T-cell (primary cell): ENCODE measurements at regions not wholly inside any gene's neighbourhood (a gene's known extent, or its start where the extent isn't known, plus 50 kb on each side); places are given as distances from the start of the nearest gene placed in this dataset.

Experiments
- ATAC-seq, 4 experiments: fragments of 200-7000 bp in 3 of 4; fragments of 150-1000 bp in 1 of 4; cut with Tn5 transposase; replicated peaks in 1 of 4; 1 replicate in 3 of 4; 2 replicates in 1 of 4; pipeline ENCODE4 v1.10.0; 2021; ENCODE audit warnings: moderate library complexity in 3 of 4, mild to moderate bottlenecking in 2 of 4, moderate number of reproducible peaks in 1 of 4
- CTCF ChIA-PET, 2 donors: fragments of 300-600 bp; sonication (Branson Sonifier 250); formaldehyde crosslinking; loops; one replicate each; lab custom pipeline; 2022; ENCODE audit warnings: antibody characterized with exemption in 2 of 2; lab: Charles Lee
- POLR2A ChIA-PET, 2 donors: fragments of 300-600 bp; sonication (Branson Sonifier 250); formaldehyde crosslinking; loops; one replicate each; lab custom pipeline; 2022; ENCODE audit warnings: antibody characterized with exemption in 2 of 2; lab: Charles Lee
- DNase-seq, 35 experiments: peaks; one replicate each; pipeline versions ENCODE4 v3.0.0 to v3.0.0-alpha.2; 2013 to 2023
- H3K27ac ChIP-seq: one replicate; pipeline ENCODE4 v1.5.1; 2013; ENCODE audit warnings: low read length
- H3K27me3 ChIP-seq, 2 experiments: replicated peaks in 1 of 2; 1 replicate in 1 of 2; 2 replicates in 1 of 2; pipeline versions ENCODE4 v1.6.1 to v1.7.0; 2013; ENCODE audit warnings: low read length in 1 of 2, mixed read lengths in 1 of 2; ENCODE audit not compliant: control insufficient read depth in 2 of 2, insufficient read depth in 2 of 2; ENCODE audit errors: extremely low read depth in 1 of 2
- H3K36me3 ChIP-seq, 2 donors: 1 replicate in 1 of 2; 2 replicates in 1 of 2; pipeline versions ENCODE4 v1.6.1 to v1.7.0; 2013; ENCODE audit warnings: low read length in 1 of 2; ENCODE audit not compliant: control insufficient read depth in 2 of 2, insufficient read depth in 1 of 2; ENCODE audit errors: extremely low read depth in 1 of 2
- H3K4me1 ChIP-seq, 2 experiments: 1 replicate in 1 of 2; 2 replicates in 1 of 2; pipeline versions ENCODE4 v1.6.1 to v1.7.0; 2013; ENCODE audit warnings: low read length in 2 of 2, mixed read lengths in 1 of 2; ENCODE audit not compliant: insufficient read depth in 2 of 2, control insufficient read depth in 1 of 2; ENCODE audit errors: extremely low read depth in 1 of 2
- H3K4me3 ChIP-seq, 2 donors: 1 replicate in 1 of 2; 2 replicates in 1 of 2; pipeline versions ENCODE4 v1.5.1 to v1.7.0; 2013; ENCODE audit warnings: mild to moderate bottlenecking in 2 of 2, low read length in 1 of 2, moderate library complexity in 1 of 2; ENCODE audit not compliant: control insufficient read depth in 1 of 2; ENCODE audit errors: extremely low read depth in 1 of 2
- H3K9me3 ChIP-seq: 2 replicates; pipeline ENCODE4 v1.7.0; 2013
- H3K27ac Mint-ChIP-seq, 2 donors: one replicate each; pipeline ENCODE4 v1.8.0; 2020 to 2021; ENCODE audit warnings: mild to moderate bottlenecking in 2 of 2, mixed read lengths in 2 of 2
- H3K27me3 Mint-ChIP-seq, 2 donors: one replicate each; pipeline ENCODE4 v1.8.0; 2021 to 2022; ENCODE audit warnings: mixed read lengths in 2 of 2
- H3K36me3 Mint-ChIP-seq: one replicate; pipeline ENCODE4 v1.8.0; 2021; ENCODE audit warnings: mixed read lengths
- H3K4me1 Mint-ChIP-seq, 3 donors: one replicate each; pipeline ENCODE4 v1.8.0; 2020 to 2022; ENCODE audit warnings: mixed read lengths in 3 of 3, mild to moderate bottlenecking in 1 of 3
- H3K4me3 Mint-ChIP-seq, 3 donors: one replicate each; pipeline ENCODE4 v1.8.0; 2020 to 2022; ENCODE audit warnings: mild to moderate bottlenecking in 3 of 3, mixed read lengths in 3 of 3, moderate library complexity in 3 of 3
- H3K9me3 Mint-ChIP-seq, 3 donors: one replicate each; pipeline ENCODE4 v1.8.0; 2020 to 2022; ENCODE audit warnings: mixed read lengths in 3 of 3
- WGBS: methylation state at CpG from one replicate; pipeline ENCODE4 v1.1.5; 2013; ENCODE audit warnings: missing lambda C conversion rate; ENCODE audit not compliant: insufficient coverage; 5-methylcytosine and 5-hydroxymethylcytosine counted together

- CTCF ChIA-PET: no interaction called here
- H3K27me3 Mint-ChIP-seq: no peaks in the 10 kb centered on the region
These were observed 370.1 kb downstream of the ZFHX3 start for GRCh38 chr16:72677662-72678447.

GRCh38 chr16:72673118-72673517, 374.8 kb downstream of the ZFHX3 start:
- peaks cover 6% of the 10 kb centered on the region for H3K9me3 ChIP-seq
- peaks cover 19% of the 10 kb centered on the region for H3K36me3 Mint-ChIP-seq
- no peaks in the 10 kb centered on the region for H3K27me3 ChIP-seq
- no peaks in the 10 kb centered on the region for H3K27me3 Mint-ChIP-seq
- ChIA-PET CTCF (no interaction called here), POLR2A (no interaction called here)
- H3K9me3 Mint-ChIP-seq: peaks cover 12 to 29% (median 13%) of the 10 kb centered on the region in 3 donors
- DNase-seq (no peak), ATAC-seq (no peak)
- no peak overlapping the region for H3K27ac ChIP-seq
- no peak overlapping the region for H3K27ac Mint-ChIP-seq
- H3K4me1 ChIP-seq: no peaks in the 10 kb centered on the region
- H3K4me1 Mint-ChIP-seq: no peaks in the 10 kb centered on the region
- H3K4me3 ChIP-seq: no peak overlapping the region
- no peaks in the 10 kb centered on the region for H3K36me3 ChIP-seq
- no peak overlapping the region for H3K4me3 Mint-ChIP-seq
- WGBS: no CpG with 5 or more reads among the region's 1 CpG

More at GRCh38 chr16:72677662-72678447, 370.1 kb downstream of the ZFHX3 start:
- ATAC-seq: no peak
- H3K36me3 ChIP-seq: no peaks in the 10 kb centered on the region
- peaks cover 4 to 13% (median 4%) of the 10 kb centered on the region in 3 donors for H3K9me3 Mint-ChIP-seq
- H3K4me3 Mint-ChIP-seq: no peak overlapping the region
- H3K4me3 ChIP-seq: no peak overlapping the region
- no peaks in the 10 kb centered on the region for H3K27me3 ChIP-seq
- no peaks in the 10 kb centered on the region for H3K4me1 Mint-ChIP-seq
- H3K27ac Mint-ChIP-seq: no peak overlapping the region
- POLR2A ChIA-PET: no interaction called here
- H3K36me3 Mint-ChIP-seq: peaks cover 4% of the 10 kb centered on the region
- WGBS: no CpG with 5 or more reads among the region's 2 CpGs
- H3K9me3 ChIP-seq: peaks cover 6% of the 10 kb centered on the region
- H3K4me1 ChIP-seq: no peaks in the 10 kb centered on the region
- no peak overlapping the region for H3K27ac ChIP-seq
- DNase-seq: no peak

GRCh38 chr16:72666267-72666666, 381.7 kb downstream of the ZFHX3 start:
- no peak overlapping the region for H3K27ac ChIP-seq
- no peak overlapping the region for H3K27ac Mint-ChIP-seq

GRCh38 chr16:72665701-72666100, 382.2 kb downstream of the ZFHX3 start:
- Mint-ChIP-seq H3K9me3 (no peaks in the 10 kb centered on the region), H3K27me3 (peaks cover 0 to 1% of the 10 kb centered on the region in 2 donors), H3K36me3 (peaks cover 3% of the 10 kb centered on the region), H3K27ac (peak overlapping the region; percentile 68 to 92), H3K4me1 (peaks cover 11 to 23% (median 20%) of the 10 kb centered on the region in 3 donors), H3K4me3 (peak overlapping the region; percentile 98 to 100 (median 99))
- WGBS: no CpG with 5 or more reads among the region's 4 CpGs
- Histone ChIP-seq H3K36me3 (no peaks in the 10 kb centered on the region), H3K27me3 (peaks cover 0 to 2% of the 10 kb centered on the region in 2 experiments), H3K27ac (peak overlapping the region; percentile 69), H3K4me3 (peak overlapping the region; percentile 83 to 98), H3K4me1 (peaks cover 6 to 10% of the 10 kb centered on the region in 2 experiments), H3K9me3 (no peaks in the 10 kb centered on the region)
- DNase-seq (no peak), ATAC-seq (no peak)
- POLR2A ChIA-PET: no interaction called here
- CTCF ChIA-PET: interaction anchor here in 1 of 2 donors (0.6 kb wide), 1 partner anchor 11 kb away, joined by 4 read pairs; no protein-coding TSS in a partner anchor

More at GRCh38 chr16:72666267-72666666, 381.7 kb downstream of the ZFHX3 start:
- ATAC-seq (no peak), DNase-seq (peak in 1 of 35 experiments; percentile 22)
- peaks cover 6 to 10% of the 10 kb centered on the region in 2 experiments for H3K4me1 ChIP-seq
- WGBS: 100% methylated on average over 1 of the region's 2 CpGs
- no peak overlapping the region for H3K4me3 ChIP-seq
- ChIA-PET CTCF (interaction anchor here in 1 of 2 donors (0.6 kb wide), 1 partner anchor 11 kb away, joined by 4 read pairs; no protein-coding TSS in a partner anchor), POLR2A (no interaction called here)
- no peaks in the 10 kb centered on the region for H3K9me3 ChIP-seq
- H3K36me3 ChIP-seq: no peaks in the 10 kb centered on the region
- H3K4me3 Mint-ChIP-seq: no peak overlapping the region
- peaks cover 0 to 1% of the 10 kb centered on the region in 2 donors for H3K27me3 Mint-ChIP-seq
- peaks cover 0 to 3% (median 3%) of the 10 kb centered on the region in 3 donors for H3K9me3 Mint-ChIP-seq
- peaks cover 11 to 23% (median 20%) of the 10 kb centered on the region in 3 donors for H3K4me1 Mint-ChIP-seq
- H3K27me3 ChIP-seq: peaks cover 0 to 2% of the 10 kb centered on the region in 2 experiments
- H3K36me3 Mint-ChIP-seq: peaks cover 6% of the 10 kb centered on the region

GRCh38 chr16:72664509-72665408, 383.2 kb downstream of the ZFHX3 start:
- Histone ChIP-seq H3K4me3 (peak overlapping the region; percentile 83 to 98), H3K4me1 (peaks cover 6 to 10% of the 10 kb centered on the region in 2 experiments), H3K9me3 (no peaks in the 10 kb centered on the region), H3K27me3 (peaks cover 0 to 2% of the 10 kb centered on the region in 2 experiments), H3K36me3 (no peaks in the 10 kb centered on the region), H3K27ac (peak overlapping the region; percentile 69)
- Mint-ChIP-seq H3K4me1 (peaks cover 11 to 23% (median 20%) of the 10 kb centered on the region in 3 donors), H3K27ac (peak overlapping the region; percentile 68 to 92), H3K36me3 (peaks cover 3% of the 10 kb centered on the region), H3K9me3 (no peaks in the 10 kb centered on the region), H3K27me3 (peaks cover 0 to 5% of the 10 kb centered on the region in 2 donors), H3K4me3 (peak overlapping the region; percentile 98 to 100 (median 99))
- ChIA-PET CTCF (interaction anchor here in 1 of 2 donors (0.5 to 1.1 kb wide), 2 partner anchors 374 to 571 kb away, joined by 3 read pairs; partner anchors contain the start of genes DHX38 and TXNL4B), POLR2A (no interaction called here)
- ATAC-seq (peak; percentile 99 to 100 (median 100)), DNase-seq (peak; percentile 82 to 98 (median 92))
- under 1% methylated on average over 53 of the region's 60 CpGs for WGBS
